GM18870 (cell line): ENCODE measurements at regions not wholly inside any gene's neighbourhood (a gene's known extent, or its start where the extent isn't known, plus 50 kb on each side); places are given as distances from the start of the nearest gene placed in this dataset.
A peak's percentile ranks its signal among the peaks of the same experiment; 100 is the strongest.
"Not testable (repeated sequence)": the region's sequence is repeated elsewhere in the genome, so short reads cannot be mapped to it uniquely, and the experiment has no call there.

Experiments used
- ATAC-seq: cut with Tn5 transposase; IDR thresholded peaks from one replicate; pipeline ENCODE4 v1.9.1; 2021; ENCODE audit warnings: moderate library complexity; ENCODE audit not compliant: unreplicated experiment

DNA sequence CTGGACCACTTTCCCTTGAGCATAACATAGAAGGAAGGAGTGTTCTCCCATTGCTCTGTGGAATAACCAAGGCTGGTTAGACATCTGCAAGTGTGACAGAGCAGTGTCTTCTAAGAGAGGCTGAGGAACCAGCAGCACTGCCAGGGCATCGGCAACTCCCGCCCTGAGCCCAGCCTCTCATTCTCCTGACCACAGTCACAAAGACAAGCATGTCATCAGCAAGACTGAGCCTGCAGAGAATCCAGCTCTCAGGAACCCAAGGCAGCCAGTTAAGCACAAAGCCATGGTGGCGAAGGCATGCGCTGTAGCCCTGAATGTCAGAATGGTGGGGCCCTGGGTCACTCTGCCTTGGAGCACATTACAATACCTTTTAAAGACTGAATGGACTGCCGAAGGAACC lies 253.9 kb downstream of the AGTPBP1 start:
- ATAC-seq = no peak

- ATAC-seq = no peak
Measured at GRCh38 chr9:85484235-85484634, 257.5 kb downstream of the AGTPBP1 start.

GRCh38 chr9:85483208-85483607 lies 258.5 kb downstream of the AGTPBP1 start:
- no peak for ATAC-seq

DNA sequence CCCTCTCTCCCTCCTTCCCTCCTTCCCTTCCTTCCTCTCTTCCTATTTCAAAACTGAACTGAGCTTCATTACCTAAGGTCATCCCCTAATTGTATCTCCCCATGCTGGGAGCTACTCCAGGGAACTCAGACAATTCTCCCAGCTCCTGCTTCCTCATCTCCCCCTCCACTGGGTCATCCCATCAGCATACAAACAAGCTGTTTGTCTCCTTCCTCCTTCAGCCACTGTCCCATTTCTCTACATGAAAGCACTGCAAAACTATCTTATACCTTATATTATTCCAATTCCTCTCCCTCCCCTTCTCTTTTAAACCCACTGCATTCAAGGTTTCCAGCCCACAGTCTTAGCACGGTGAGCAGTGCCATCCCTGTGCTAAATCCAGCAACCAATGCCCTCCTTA lies 262.4 kb downstream of the AGTPBP1 start:
- no peak for ATAC-seq

DNA sequence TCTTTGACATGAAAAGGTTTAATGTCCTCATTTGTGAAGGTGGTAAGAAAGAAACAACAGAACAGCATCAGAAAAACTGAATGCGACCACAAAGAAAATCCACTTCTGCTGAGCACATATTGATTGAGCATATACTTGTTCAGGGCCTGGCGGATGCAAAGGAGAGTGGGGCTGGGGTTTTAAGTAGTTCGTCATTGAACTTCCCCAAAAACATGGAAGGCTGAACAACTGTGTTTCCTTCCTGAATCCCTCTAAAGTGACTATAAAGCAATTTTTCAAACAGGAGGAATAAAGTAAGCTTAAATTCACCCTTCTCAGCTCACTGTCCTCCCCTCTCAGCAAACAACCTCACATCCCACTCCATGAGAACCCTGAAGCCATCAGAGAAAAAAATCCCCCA lies 262.9 kb downstream of the AGTPBP1 start:
- no peak for ATAC-seq

DNA sequence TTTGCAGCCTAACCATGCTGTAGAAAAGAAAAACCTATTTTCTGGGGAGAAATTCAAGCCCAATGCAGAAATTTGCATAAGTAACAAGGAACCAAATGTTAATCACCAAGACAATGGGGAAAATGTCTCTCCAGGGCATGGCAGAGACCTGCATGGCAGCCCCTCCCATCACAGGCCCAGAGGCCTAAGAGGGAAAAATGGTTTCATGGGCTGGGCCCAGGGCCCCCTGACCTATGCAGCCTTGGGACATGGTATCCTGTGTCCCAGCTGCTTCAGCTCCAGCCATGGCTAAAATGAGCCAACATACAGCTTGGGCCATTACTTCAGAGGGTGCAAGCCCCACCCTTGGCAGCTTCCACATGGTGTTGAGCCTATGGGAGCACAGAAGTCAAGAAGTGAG lies 266.9 kb downstream of the AGTPBP1 start:
- not testable (repeated sequence) for ATAC-seq

- ATAC-seq = no peak
Measured at GRCh38 chr9:85471791-85472190, 270.0 kb downstream of the AGTPBP1 start.

GRCh38 chr9:85469041-85469440 lies 272.7 kb downstream of the AGTPBP1 start:
- ATAC-seq = no peak

DNA sequence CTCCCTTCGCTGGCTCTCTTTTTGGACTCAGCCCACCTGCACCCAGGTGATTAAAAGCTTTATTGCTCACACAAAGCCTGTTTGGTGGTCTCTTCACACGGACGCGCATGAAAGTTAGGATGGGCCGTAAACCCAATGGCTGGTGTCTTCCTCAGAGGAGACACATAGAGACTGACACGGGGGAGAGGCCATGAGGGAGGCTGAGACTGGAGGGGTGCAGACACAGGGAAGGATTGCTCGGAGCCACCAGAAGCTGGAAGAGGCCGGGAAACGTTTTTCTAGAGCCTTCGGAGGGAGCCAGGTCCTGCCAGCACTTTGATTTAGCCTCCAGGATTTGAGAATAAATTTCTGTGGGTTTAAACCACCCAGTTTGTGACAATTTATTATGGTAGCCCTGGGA lies 274.9 kb downstream of the AGTPBP1 start:
- ATAC-seq = no peak

DNA sequence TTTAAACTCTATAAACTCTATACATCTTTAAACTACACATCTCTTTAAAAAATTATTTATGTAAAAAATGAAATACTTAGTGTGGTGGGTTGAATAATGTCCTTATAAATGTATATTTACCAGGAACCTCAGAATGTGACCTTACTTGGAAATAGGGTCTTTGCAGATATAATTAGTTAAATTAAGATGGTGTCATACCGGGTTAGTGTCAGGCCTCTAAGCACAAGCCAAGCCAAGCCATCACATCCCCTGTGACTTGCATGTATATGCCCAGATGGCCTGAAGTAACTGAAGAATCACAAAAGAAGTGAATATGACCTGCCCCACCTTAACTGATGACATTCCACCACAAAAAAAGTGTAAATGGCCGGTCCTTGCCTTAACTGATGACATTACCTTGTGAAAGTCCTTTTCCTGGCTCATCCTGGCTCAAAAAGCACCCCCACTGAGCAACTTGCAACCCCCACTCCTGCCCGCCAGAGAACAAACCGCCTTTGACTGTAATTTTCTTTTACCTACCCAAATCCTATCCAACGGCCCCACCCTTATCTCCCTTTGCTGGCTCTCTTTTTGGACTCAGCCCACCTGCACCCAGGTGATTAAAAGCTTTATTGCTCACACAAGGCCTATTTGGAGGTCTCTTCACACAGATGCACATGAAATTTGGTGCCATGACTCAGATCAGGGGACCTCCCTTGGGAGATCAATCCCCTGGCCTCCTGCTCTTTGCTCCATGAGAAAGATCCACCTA lies 283.5 kb downstream of the AGTPBP1 start:
- not testable (repeated sequence) for ATAC-seq

- ATAC-seq = no peak
Measured at GRCh38 chr9:85453850-85454249, 287.9 kb downstream of the AGTPBP1 start.

- no peak for ATAC-seq
Measured at GRCh38 chr9:85452841-85453240, 288.9 kb downstream of the AGTPBP1 start.

- ATAC-seq = no peak
Measured at GRCh38 chr9:85451680-85452079, 290.1 kb downstream of the AGTPBP1 start.

GRCh38 chr9:85445887-85446286 lies 295.9 kb downstream of the AGTPBP1 start:
- ATAC-seq = no peak

DNA sequence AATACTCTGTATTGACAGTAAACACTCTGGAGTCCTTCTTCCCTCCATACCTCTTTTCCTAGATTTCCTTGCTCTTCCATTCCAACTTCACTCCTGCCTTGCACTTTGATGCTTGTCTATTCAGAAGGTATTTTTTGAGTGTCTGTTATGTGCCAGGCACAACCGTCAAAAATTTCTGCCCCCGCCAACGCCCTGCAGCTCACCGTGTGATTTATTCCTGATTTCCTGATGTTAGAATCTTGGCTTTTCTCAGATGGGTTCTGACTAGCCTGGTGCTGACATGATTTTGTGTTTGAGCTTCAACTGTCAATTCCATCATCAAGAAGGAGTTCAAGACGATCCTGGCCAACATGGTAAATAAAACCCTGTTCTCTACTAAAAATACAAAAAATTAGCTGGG lies 297.5 kb downstream of the AGTPBP1 start:
- ATAC-seq = no peak

DNA sequence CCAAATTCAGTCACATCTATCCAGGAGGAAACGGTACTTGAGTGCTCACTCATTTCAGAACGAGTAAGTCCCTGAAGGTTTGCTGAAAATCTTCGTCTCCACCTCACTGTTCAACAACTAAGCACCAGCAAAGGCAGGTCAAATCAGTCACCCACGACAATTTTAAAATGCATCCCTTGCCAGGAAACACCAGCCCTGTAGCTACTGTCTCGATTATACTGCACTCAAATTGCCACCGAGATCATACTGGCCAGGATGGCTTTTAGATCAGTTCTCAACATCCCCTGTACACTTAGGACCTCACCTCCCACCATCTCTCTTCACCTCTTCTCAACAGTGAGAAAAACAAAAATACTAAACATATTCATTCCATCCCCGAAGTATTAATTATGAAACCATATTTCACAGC lies 298.6 kb downstream of the AGTPBP1 start:
- ATAC-seq = peak; percentile 66

- no peak for ATAC-seq
Measured at GRCh38 chr9:85439791-85440190, 302.0 kb downstream of the AGTPBP1 start.

- not testable (repeated sequence) for ATAC-seq
Measured at GRCh38 chr9:85433956-85434355, 307.8 kb downstream of the AGTPBP1 start.

- ATAC-seq = not testable (repeated sequence)
Measured at GRCh38 chr9:85433551-85433950, 308.2 kb downstream of the AGTPBP1 start.

GRCh38 chr9:85433046-85433445 lies 308.7 kb downstream of the AGTPBP1 start:
- no peak for ATAC-seq

DNA sequence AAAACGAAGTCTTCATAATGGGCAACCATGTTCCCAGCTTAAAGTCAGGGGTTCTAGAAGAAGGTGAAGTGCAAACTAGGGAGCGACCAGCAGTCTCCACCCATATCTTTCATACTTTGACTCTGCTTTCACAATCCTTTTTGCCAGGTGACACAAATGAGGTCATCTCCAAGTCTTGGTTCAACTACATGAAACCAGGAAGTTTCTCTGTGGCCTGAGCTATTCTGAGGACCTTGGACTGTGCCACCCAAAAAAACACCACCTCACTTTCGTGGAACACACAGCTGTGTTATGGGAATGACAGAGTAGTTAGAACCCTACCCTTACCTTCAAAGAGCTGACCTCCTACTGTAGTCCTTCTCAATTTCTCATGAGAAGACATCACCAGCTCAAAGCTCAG lies 309.2 kb downstream of the AGTPBP1 start:
- ATAC-seq = no peak

DNA sequence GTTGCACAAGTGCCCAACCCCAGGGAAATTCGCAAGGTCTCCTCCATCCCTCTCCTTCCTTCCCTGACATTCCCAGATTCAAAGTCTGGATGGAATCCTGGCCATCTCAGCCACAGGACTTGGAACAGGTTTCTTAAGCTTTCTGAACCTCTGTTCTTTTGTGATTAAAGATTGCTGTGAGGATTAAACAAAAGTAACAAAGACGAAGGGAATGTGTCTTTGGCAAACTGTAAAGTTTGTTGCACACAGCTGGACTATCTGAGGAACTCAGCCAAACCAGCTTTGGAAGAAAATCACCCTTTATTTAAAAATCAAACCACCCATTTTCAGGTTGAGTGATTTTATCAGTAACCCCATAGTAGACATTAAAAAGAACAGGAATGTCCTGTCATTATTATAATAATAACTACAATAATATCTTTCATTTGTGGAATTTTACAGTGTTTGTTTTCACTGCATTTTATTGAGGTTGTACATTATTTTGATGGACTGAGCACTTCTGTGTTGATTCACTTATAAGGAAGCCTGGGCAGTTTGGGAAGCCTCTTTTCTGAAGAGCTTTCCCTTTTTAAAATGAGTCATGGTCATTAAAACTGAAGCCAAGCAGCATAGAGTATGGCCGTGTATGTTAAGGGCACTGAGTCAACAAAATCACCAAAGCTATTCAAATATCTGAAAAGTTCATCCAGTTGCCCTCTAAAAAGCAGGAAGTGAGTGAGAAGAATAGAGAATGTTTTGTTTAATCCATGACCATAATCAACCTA lies 310.2 kb downstream of the AGTPBP1 start:
- no peak for ATAC-seq
